ENCODE measurements at regions not wholly inside any gene's neighbourhood (a gene's known extent, or its start where the extent isn't known, plus 50 kb on each side); places are given as distances from the start of the nearest gene placed in this dataset.

DNA sequence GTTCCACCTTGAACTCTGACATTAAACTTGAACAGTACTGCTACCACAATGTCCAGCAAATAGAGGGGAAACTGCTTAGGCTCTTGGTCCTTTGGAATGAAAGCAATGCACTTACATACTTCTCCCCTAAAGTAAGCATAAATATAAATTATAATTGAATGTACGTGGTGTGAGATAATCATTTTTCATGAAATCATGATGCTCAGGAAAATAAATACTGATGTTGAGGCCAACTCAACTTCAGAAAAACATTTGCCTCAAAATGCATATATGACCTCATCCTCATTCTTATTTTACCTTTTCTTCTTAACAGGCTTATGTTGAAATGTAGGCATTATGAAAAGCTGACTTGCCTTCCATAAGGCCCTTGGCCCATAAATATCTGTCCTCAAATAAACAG lies 166.3 kb downstream of the KDR start:
- TF ChIP-seq, protein P1, sequence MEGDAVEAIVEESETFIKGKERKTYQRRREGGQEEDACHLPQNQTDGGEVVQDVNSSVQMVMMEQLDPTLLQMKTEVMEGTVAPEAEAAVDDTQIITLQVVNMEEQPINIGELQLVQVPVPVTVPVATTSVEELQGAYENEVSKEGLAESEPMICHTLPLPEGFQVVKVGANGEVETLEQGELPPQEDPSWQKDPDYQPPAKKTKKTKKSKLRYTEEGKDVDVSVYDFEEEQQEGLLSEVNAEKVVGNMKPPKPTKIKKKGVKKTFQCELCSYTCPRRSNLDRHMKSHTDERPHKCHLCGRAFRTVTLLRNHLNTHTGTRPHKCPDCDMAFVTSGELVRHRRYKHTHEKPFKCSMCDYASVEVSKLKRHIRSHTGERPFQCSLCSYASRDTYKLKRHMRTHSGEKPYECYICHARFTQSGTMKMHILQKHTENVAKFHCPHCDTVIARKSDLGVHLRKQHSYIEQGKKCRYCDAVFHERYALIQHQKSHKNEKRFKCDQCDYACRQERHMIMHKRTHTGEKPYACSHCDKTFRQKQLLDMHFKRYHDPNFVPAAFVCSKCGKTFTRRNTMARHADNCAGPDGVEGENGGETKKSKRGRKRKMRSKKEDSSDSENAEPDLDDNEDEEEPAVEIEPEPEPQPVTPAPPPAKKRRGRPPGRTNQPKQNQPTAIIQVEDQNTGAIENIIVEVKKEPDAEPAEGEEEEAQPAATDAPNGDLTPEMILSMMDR (IDR thresholded peaks at IDR 0.05; ENCODE audit: insufficient read depth, low read length, poor library complexity, severe bottlenecking), result no peak
- TF ChIP-seq EZH2phosphoT487 (conservative IDR thresholded peaks at IDR 0.05; ENCODE audit: low read length), result no peak

All from SU-DHL-6 (cell line).